K562 (cell line): ENCODE measurements at regions not wholly inside any gene's neighbourhood (a gene's known extent, or its start where the extent isn't known, plus 50 kb on each side); places are given as distances from the start of the nearest gene placed in this dataset.

Experiments
- ATAC-seq: fragments of 200-7000 bp; cut with Tn5 transposase; 3 replicates; pipeline ENCODE4 v1.9.1; 2020; ENCODE audit warnings: moderate library complexity
- BruUV-seq: library from RNA; stranded (reverse); fragments of 400-500 nt; replicated peaks from 2 replicates; lab custom pipeline; 2021; lab: Mats Ljungman, UMichigan
- CTCF ChIA-PET: fragments of 300-600 bp; formaldehyde crosslinking; extraction: SDS; loops from one replicate; lab custom pipeline; 2021; ENCODE audit warnings: low intra/inter-chr PET ratio; lab: Yijun Ruan, JAX
- POLR2A ChIA-PET: fragments of 300-600, 350-650 bp; sonication (Branson Sonifier 250); formaldehyde crosslinking; extraction: SDS; loops from one replicate; lab custom pipeline; 2021; ENCODE audit warnings: antibody characterized with exemption, inconsistent platforms; lab: Yijun Ruan, JAX
- DNase-seq, 4 experiments: peaks; one replicate each; pipeline versions ENCODE4 v3.0.0 to v3.0.0-alpha.2; 2011 to 2018; ENCODE audit warnings: low spot score in 3 of 4, mixed read lengths in 3 of 4; ENCODE audit errors: extremely low read depth in 1 of 4
- FAIRE-seq: peaks from 2 replicates; lab custom pipeline; 2011; peaks lifted over from hg19 to GRCh38; lab: Jason Lieb, UNC
- H2AFZ ChIP-seq: 2 replicates; pipeline ENCODE4 v1.6.0; 2011; ENCODE audit warnings: low read depth, low read length, control low read depth, inconsistent platforms
- H3K27ac ChIP-seq: fragments of 200-600 bp; 3 replicates; pipeline ENCODE4 v1.8.0; 2011; ENCODE audit warnings: low read depth, mild to moderate bottlenecking, control low read depth, inconsistent platforms, low read length, moderate library complexity, mixed read lengths; ENCODE audit errors: extremely low read depth
- H3K27me3 ChIP-seq, 2 experiments: fragments of 300-600 bp in 1 of 2; 2 replicates in 1 of 2; 3 replicates in 1 of 2; pipeline versions ENCODE4 v1.6.0 to v1.8.0; 2011; ENCODE audit warnings: inconsistent platforms in 2 of 2, low read length in 2 of 2, mild to moderate bottlenecking in 1 of 2, mixed read lengths in 1 of 2, moderate library complexity in 1 of 2; ENCODE audit not compliant: control insufficient read depth in 2 of 2, insufficient read depth in 2 of 2
- H3K36me3 ChIP-seq: fragments of 300-600 bp; 3 replicates; pipeline ENCODE4 v1.8.0; 2011; ENCODE audit warnings: mild to moderate bottlenecking, low read length, inconsistent platforms; ENCODE audit not compliant: control insufficient read depth, insufficient read depth
- H3K4me1 ChIP-seq, 2 experiments: fragments of 200-600 bp in 1 of 2; replicated peaks in 1 of 2; 2 replicates in 1 of 2; 3 replicates in 1 of 2; pipeline versions ENCODE4 v1.5.1 to v1.8.0; 2011; ENCODE audit warnings: inconsistent platforms in 2 of 2, low read length in 2 of 2, mild to moderate bottlenecking in 1 of 2, mixed read lengths in 1 of 2, moderate library complexity in 1 of 2; ENCODE audit not compliant: control insufficient read depth in 2 of 2, insufficient read depth in 2 of 2
- H3K4me2 ChIP-seq: 2 replicates; pipeline ENCODE4 v1.6.1; 2011; ENCODE audit warnings: low read length, control low read depth, inconsistent platforms, mixed read lengths; ENCODE audit not compliant: insufficient read depth
- H3K4me3 ChIP-seq: fragments of 200-600 bp; sonication (generic), shearing (Covaris generic); 2 replicates; pipeline ENCODE4 v1.5.1; 2016; ENCODE audit warnings: control low read depth, inconsistent platforms
- H3K79me2 ChIP-seq: fragments of 200-600 bp; 3 replicates; pipeline ENCODE4 v1.8.0; 2011; ENCODE audit warnings: low read length, inconsistent platforms; ENCODE audit not compliant: control insufficient read depth, insufficient read depth
- H3K9ac ChIP-seq, 2 experiments: 2 replicates each; pipeline versions ENCODE4 v1.6.0 to v1.6.1; 2011; ENCODE audit warnings: low read depth in 2 of 2, low read length in 2 of 2, control low read depth in 1 of 2, inconsistent platforms in 1 of 2, mild to moderate bottlenecking in 1 of 2, mixed read lengths in 1 of 2; ENCODE audit not compliant: insufficient read depth in 1 of 2
- H3K9me1 ChIP-seq: one replicate; pipeline ENCODE4 v1.6.0; 2011; ENCODE audit warnings: inconsistent platforms, mild to moderate bottlenecking, low read length, moderate library complexity; ENCODE audit not compliant: control insufficient read depth, insufficient read depth
- H3K9me3 ChIP-seq: replicated peaks from 2 replicates; pipeline ENCODE4 v1.5.1; 2011; ENCODE audit warnings: low read depth, low read length, inconsistent platforms; ENCODE audit not compliant: control insufficient read depth, insufficient read depth
- H4K20me1 ChIP-seq: replicated peaks from 2 replicates; pipeline ENCODE4 v1.6.1; 2011; ENCODE audit warnings: low read length, inconsistent platforms, mixed read lengths; ENCODE audit not compliant: control insufficient read depth, insufficient read depth
- HDAC1 ChIP-seq, 2 experiments: fragments of 450-650 bp; IDR thresholded peaks; 2 replicates each; pipeline ENCODE4 v1.6.1; 2016 to 2017; ENCODE audit warnings: inconsistent platforms in 1 of 2, mild to moderate bottlenecking in 1 of 2, moderate library complexity in 1 of 2
- HNRNPLL ChIP-seq: fragments of 200-400 bp; formaldehyde crosslinking; IDR thresholded peaks from 2 replicates; pipeline ENCODE4 v1.6.1; 2017; ENCODE audit warnings: low read length, low read depth, mild to moderate bottlenecking; ENCODE audit not compliant: poor library complexity, severe bottlenecking
- MBD1 ChIP-seq: fragments of 250-450 bp; sonication (Bioruptor Pico); IDR thresholded peaks from 2 replicates; pipeline ENCODE4 v1.8.0; 2022; ENCODE audit warnings: inconsistent platforms
- NCOA2 ChIP-seq, 2 experiments: fragments of 450-650 bp; IDR thresholded peaks; 2 replicates each; pipeline ENCODE4 v1.6.1; 2018; ENCODE audit warnings: mild to moderate bottlenecking in 2 of 2, moderate library complexity in 1 of 2; ENCODE audit not compliant: partially characterized antibody in 2 of 2
- ZNF175 ChIP-seq: fragments of 200-800 bp; sonication (Bioruptor generic); IDR thresholded peaks from 2 replicates; pipeline ENCODE4 v1.6.1; 2016; ENCODE audit warnings: low read depth, mild to moderate bottlenecking, missing genetic modification characterization, missing compliant biosample characterization
- ZNF24 ChIP-seq: fragments of 450-650 bp; IDR thresholded peaks from 2 replicates; pipeline ENCODE4 v1.6.1; 2016
- ZNF589 ChIP-seq: fragments of 200-800 bp; sonication (Bioruptor generic); IDR thresholded peaks from 2 replicates; pipeline ENCODE4 v1.6.1; 2016; ENCODE audit warnings: low read depth, missing genetic modification characterization, missing compliant biosample characterization
- ZNF766 ChIP-seq: fragments of 200-800 bp; sonication (Bioruptor generic); conservative IDR thresholded peaks from 2 replicates; pipeline ENCODE4 v1.6.1; 2016; ENCODE audit warnings: missing genetic modification characterization, missing compliant biosample characterization
- WGBS: fragments of 100-300 bp; shearing (Covaris generic); methylation state at CpG from one replicate; pipeline ENCODE4 v1.1.6; 2016; ENCODE audit warnings: low coverage, mixed read lengths; ENCODE audit not compliant: insufficient coverage; ENCODE audit errors: missing lambda C conversion rate; 5-methylcytosine and 5-hydroxymethylcytosine counted together
- in situ Hi-C: fragments of 300-500 bp; cut with MboI; formaldehyde crosslinking; loops from 4 replicates; pipeline ENCODE4 v1.15.0; 2018; ENCODE audit warnings: inconsistent platforms, mixed read lengths
- intact Hi-C: fragments of 100-400 bp; cut with micrococcal nuclease; formaldehyde crosslinking; loops from 2 replicates; pipeline ENCODE4 v1.14.2; 2022

GRCh38 chr4:74531963-74532794 lies 87.2 kb downstream of the AREG start (continued):
- TF ChIP-seq ZNF766 (CRISPR knock-in tag): 0 out of 2 replicates have a peak, but pooled peaks have one; percentile 12
- TF ChIP-seq ZNF175 (CRISPR knock-in tag): peak; percentile 95
- TF ChIP-seq HDAC1 (IDR thresholded peaks at IDR 0.05): no peak
- TF ChIP-seq HNRNPLL: no peak
- TF ChIP-seq MBD1 (CRISPR knock-in tag): no peak
- peak; percentile 97 for TF ChIP-seq ZNF589 (CRISPR knock-in tag)
- TF ChIP-seq, all 486 proteins: peak for 77

GRCh38 chr4:74534121-74534520 lies 89.2 kb downstream of the AREG start:
- POLR2A ChIA-PET: no interaction called here
- CTCF ChIA-PET: no interaction called here
- intact Hi-C loops (loop anchor here (5.0 kb wide), 1 partner anchor 347 kb away; no protein-coding TSS in a partner anchor), in situ Hi-C loops (loop anchor here (10.0 kb wide), 3 partner anchors 131 to 219 kb away; no protein-coding TSS in a partner anchor)
- Histone ChIP-seq H4K20me1 (no peaks in the 10 kb centered on the region), H3K27ac (no peak overlapping the region), H2AFZ (peak overlapping the region; percentile 42; the same call in 1 of the 2 replicates), H3K36me3 (no peaks in the 10 kb centered on the region), H3K9ac (no peak overlapping the region), H3K79me2 (no peaks in the 10 kb centered on the region), H3K4me3 (no peak overlapping the region), H3K27me3 (no peaks in the 10 kb centered on the region), H3K9me3 (no peaks in the 10 kb centered on the region), H3K9me1 (no peaks in the 10 kb centered on the region), H3K4me1 (peaks cover 0 to 10% of the 10 kb centered on the region in 2 experiments; a peak in 1 of 5 replicates), H3K4me2 (no peak overlapping the region)
- no TSS peak for BruUV-seq
- 60% methylated on average over 3 of the region's 3 CpGs for WGBS
- TF ChIP-seq ZNF24 (0 out of 2 replicates have a peak, but pooled peaks have one; percentile 23), NCOA2 (IDR thresholded peaks at IDR 0.05; ENCODE audit: partially characterized antibody in 2 of 2) (no peak)
- ATAC-seq (no peak), DNase-seq (no peak), FAIRE-seq (no peak)
